Head of caudate nucleus (tissue), 42 donors: ENCODE measurements at regions not wholly inside any gene's neighbourhood (a gene's known extent, or its start where the extent isn't known, plus 50 kb on each side); places are given as distances from the start of the nearest gene placed in this dataset.

Source experiments
- DNase-seq, 42 donors: peaks; one replicate each; pipeline versions ENCODE4 v3.0.0 to v3.0.0-alpha.2; 2020 to 2021; ENCODE audit warnings: mixed read lengths in 7 of 42
- intact Hi-C: fragments of 100-400 bp; cut with DNase I; formaldehyde crosslinking; loops from one replicate; pipeline ENCODE4 v1.15.0; 2022

GRCh38 chr2:14557916-14558315 is 74.6 kb upstream of the LRATD1 start:
- no peak for DNase-seq
- intact Hi-C loops: no loop called here

DNA sequence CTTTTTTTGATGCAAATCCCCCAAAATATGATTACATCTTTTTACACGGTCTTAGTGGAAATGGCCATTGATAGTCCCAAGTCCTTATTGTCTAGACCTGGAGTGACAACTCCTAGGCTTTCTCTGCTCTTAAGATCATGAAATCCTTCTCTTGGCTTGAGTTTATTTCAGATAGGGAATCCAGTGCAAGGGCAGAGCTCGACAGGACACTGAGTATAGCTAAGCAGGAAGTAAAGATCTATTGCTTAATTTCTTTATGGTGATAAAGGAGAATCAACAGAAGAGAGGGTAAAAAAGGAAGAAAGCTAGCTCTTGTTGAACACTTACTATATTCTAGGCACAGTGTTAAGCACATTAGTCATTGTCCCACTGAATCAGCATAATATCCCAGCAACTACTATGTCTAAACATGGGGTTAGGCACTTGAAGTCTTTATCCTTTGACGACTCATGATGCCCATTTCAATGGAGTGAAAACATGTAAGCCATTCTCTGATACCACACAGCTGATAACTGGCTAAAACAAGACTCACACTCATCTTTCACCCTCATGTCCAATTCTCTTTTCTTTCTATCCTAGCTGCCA is 74.1 kb upstream of the LRATD1 start:
- intact Hi-C loops: no loop called here
- DNase-seq: no peak

DNA sequence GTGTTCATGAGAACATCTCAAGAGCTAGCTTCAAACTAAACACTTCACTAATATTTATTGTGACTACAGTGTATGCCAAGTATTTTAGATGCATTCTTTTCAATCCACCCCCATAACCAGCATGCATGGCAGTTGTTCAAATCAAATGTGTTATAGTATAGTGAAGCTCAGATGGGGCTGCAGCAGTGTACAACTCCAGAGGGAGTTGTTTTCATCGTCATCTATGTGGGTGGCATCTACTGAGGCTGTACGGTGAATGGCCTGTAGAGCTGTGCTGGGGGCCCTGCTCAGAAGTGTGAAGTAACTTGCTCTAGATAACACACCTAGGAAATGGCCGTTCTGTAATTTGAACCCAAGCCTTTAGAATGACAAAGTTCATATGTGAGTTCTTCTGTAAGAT is 71.8 kb upstream of the LRATD1 start:
- intact Hi-C loops: no loop called here
- no peak for DNase-seq

DNA sequence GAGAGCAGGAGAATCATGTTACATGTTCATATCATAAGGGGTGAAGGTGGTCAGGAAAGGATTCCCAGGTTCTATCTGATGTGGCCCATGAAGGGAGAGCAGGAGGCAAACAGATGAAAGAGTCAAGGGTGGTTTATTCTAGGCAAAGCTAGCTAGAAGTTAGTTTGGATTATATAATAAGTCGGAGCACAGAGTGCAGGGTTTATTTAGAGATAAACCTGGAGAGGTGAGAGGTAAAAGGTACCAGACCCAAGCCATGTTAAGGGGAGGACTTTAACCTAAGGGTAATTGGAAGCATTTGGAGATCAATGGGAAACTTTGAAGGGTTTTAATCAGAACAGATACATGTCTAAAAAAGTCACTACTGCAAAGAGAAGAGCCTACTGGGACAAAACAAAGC is 69.2 kb upstream of the LRATD1 start:
- intact Hi-C loops: no loop called here

DNA sequence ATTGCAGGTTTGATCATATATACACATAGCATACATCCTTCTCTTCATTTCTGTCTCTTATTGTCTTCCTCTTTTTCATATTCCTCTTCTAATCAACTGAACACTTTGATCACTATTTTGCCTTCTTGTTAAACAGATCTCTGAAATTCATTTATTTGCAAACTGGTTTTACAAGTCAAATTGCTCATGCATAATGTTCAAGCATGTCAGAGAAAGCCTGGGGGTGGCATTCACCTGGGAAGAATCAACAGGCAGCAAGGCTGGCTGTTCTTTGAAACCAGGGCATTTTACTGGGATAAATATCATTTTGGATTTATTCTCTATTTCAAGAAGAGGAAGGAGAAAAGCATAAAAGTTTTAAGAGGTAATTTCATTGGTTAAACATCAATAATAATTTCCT is 66.9 kb upstream of the LRATD1 start:
- DNase-seq: no peak
- intact Hi-C loops: no loop called here

More for the DNA sequence above, 69.2 kb upstream of the LRATD1 start:
- DNase-seq: no peak

DNA sequence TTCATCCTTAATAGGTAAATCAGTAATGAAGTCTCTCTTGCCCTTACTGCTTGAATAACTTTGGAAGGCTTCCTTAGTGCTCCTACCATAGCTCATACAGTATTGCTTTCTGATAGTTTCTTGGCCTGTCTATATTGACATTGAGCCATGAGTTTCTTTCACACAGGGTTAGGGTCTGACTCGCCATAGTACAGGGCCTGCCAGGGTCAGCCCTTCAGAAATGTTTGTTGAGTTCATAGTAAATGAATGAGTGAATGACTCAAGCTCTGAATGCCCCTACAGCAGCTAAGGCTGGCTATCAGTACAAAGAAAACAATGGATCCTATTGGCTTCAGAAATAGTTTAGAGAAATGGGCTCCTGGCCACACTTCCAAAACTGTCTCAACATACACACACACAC is 65.0 kb upstream of the LRATD1 start:
- intact Hi-C loops: no loop called here
- no peak for DNase-seq

DNA sequence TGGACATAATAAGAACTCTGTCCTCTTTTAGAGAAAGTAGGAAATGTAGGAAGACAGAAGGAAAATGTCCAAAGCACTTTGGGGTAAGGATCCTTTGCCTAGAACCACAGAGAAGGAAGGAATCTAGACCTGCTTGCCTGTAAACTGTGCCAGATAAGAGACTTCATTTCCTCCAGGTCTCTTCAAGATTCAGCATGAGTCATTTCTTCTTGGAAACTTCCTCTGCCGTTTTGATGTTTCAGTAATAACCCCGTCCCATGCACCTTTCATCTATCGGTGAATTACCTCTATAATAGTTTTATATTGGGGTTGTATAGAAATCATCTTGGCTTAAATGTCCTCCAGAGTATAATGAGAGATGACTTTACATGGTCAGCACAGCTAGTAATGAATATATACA is 63.2 kb upstream of the LRATD1 start:
- intact Hi-C loops: no loop called here
- no peak for DNase-seq

DNA sequence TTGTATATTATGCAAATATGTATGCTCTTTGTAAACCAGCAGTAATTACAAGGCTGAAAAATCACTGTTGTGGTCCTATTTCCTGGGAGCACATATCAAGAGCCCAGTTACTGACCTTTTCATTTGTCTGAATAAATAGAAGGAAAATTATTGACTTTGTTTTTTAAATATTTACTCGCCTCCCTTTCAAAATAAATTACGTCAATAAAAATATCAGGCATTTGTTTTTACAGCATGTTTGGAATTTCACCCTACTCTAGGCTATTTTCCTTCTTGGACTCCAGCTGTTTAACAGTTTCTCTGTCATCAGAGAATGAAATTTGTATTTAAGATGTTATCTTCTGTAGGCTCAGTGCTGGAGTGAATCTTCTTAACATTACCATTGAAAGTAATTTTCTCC is 59.9 kb upstream of the LRATD1 start:
- intact Hi-C loops: no loop called here
- DNase-seq: no peak

GRCh38 chr2:14577843-14578242 is 54.7 kb upstream of the LRATD1 start:
- DNase-seq: peak in 10 of 42 donors; percentile 5 to 40 (median 10)
- intact Hi-C loops: no loop called here
